Esophagus (tissue), 2 donors: ENCODE measurements at regions not wholly inside any gene's neighbourhood (a gene's known extent, or its start where the extent isn't known, plus 50 kb on each side); places are given as distances from the start of the nearest gene placed in this dataset.

Experiments used
- H3K27ac ChIP-seq, 2 donors: one replicate each; pipeline ENCODE4 v1.5.1; 2013; ENCODE audit warnings: low read depth in 2 of 2, mild to moderate bottlenecking in 2 of 2, inconsistent platforms in 1 of 2, low read length in 1 of 2, moderate library complexity in 1 of 2
- H3K27me3 ChIP-seq, 2 donors: one replicate each; pipeline ENCODE4 v1.6.1; 2013; ENCODE audit warnings: low read length in 2 of 2, control low read depth in 1 of 2, mild to moderate bottlenecking in 1 of 2; ENCODE audit not compliant: insufficient read depth in 2 of 2, control insufficient read depth in 1 of 2
- H3K36me3 ChIP-seq, 2 donors: one replicate each; pipeline ENCODE4 v1.6.1; 2013; ENCODE audit warnings: low read length in 1 of 2; ENCODE audit not compliant: control insufficient read depth in 2 of 2, insufficient read depth in 2 of 2
- H3K4me1 ChIP-seq, 2 donors: one replicate each; pipeline ENCODE4 v1.6.1; 2013; ENCODE audit warnings: low read length in 1 of 2; ENCODE audit not compliant: control insufficient read depth in 2 of 2, insufficient read depth in 2 of 2
- H3K4me3 ChIP-seq, 2 donors: one replicate each; pipeline ENCODE4 v1.5.1; 2013; ENCODE audit warnings: low read length in 2 of 2, mild to moderate bottlenecking in 2 of 2, low read depth in 1 of 2, moderate library complexity in 1 of 2
- H3K9me3 ChIP-seq, 2 donors: one replicate each; pipeline ENCODE4 v1.6.1; 2013; ENCODE audit warnings: mild to moderate bottlenecking in 2 of 2, low read depth in 1 of 2, low read length in 1 of 2, moderate library complexity in 1 of 2; ENCODE audit not compliant: control insufficient read depth in 2 of 2, insufficient read depth in 1 of 2
- WGBS, 2 donors: extraction: QIAGEN DNeasy Blood & Tissue Kit; methylation state at CpG; one replicate each; pipeline ENCODE4 v1.1.7; 2013; 5-methylcytosine and 5-hydroxymethylcytosine counted together
- donor health status: healthy with polysubstance abuse.
- donor health status: Bipolar disorder and iron deficiency.

- no peak overlapping the region for H3K27ac ChIP-seq
- no peak overlapping the region for H3K4me3 ChIP-seq
- H3K36me3 ChIP-seq: no peaks in the 10 kb centered on the region
- WGBS, 2 donors: 77 to 82% methylated on average over 6 of the region's 6 CpGs
- H3K27me3 ChIP-seq: no peaks in the 10 kb centered on the region
- peaks cover 0 to 3% of the 10 kb centered on the region in 2 donors for H3K9me3 ChIP-seq
- H3K4me1 ChIP-seq: peaks cover 0 to 2% of the 10 kb centered on the region in 2 donors
Measured at GRCh38 chr20:48407710-48408109, 420.1 kb downstream of the PREX1 start.

- Histone ChIP-seq H3K4me1 (peaks cover 0 to 2% of the 10 kb centered on the region in 2 donors), H3K27ac (no peak overlapping the region), H3K36me3 (no peaks in the 10 kb centered on the region), H3K27me3 (no peaks in the 10 kb centered on the region), H3K9me3 (peaks cover 0 to 3% of the 10 kb centered on the region in 2 donors), H3K4me3 (no peak overlapping the region)
- WGBS, 2 donors: 48 to 68% methylated on average over 5 of the region's 5 CpGs
Measured at GRCh38 chr20:48406912-48407340, 420.9 kb downstream of the PREX1 start.

- Histone ChIP-seq H3K4me3 (no peak overlapping the region), H3K27ac (no peak overlapping the region), H3K9me3 (peaks cover 0 to 3% of the 10 kb centered on the region in 2 donors), H3K27me3 (no peaks in the 10 kb centered on the region), H3K4me1 (peaks cover 0 to 2% of the 10 kb centered on the region in 2 donors), H3K36me3 (no peaks in the 10 kb centered on the region)
- 69 to 71% methylated on average over 4 of the region's 4 CpGs for WGBS, 2 donors
Measured at GRCh38 chr20:48406498-48406897, 421.3 kb downstream of the PREX1 start.

- 72 to 77% methylated on average over 13 of the region's 13 CpGs for WGBS, 2 donors
- Histone ChIP-seq H3K27me3 (no peaks in the 10 kb centered on the region), H3K4me3 (no peak overlapping the region), H3K4me1 (peaks cover 0 to 2% of the 10 kb centered on the region in 2 donors), H3K9me3 (peaks cover 0 to 3% of the 10 kb centered on the region in 2 donors), H3K36me3 (no peaks in the 10 kb centered on the region), H3K27ac (no peak overlapping the region)
Measured at GRCh38 chr20:48405909-48406308, 421.9 kb downstream of the PREX1 start.

GRCh38 chr20:48404598-48404997 is 423.2 kb downstream of the PREX1 start:
- 78 to 81% methylated on average over 5 of the region's 5 CpGs for WGBS, 2 donors
- Histone ChIP-seq H3K9me3 (peaks cover 0 to 3% of the 10 kb centered on the region in 2 donors), H3K4me1 (no peaks in the 10 kb centered on the region), H3K4me3 (no peak overlapping the region), H3K27ac (no peak overlapping the region), H3K36me3 (no peaks in the 10 kb centered on the region), H3K27me3 (no peaks in the 10 kb centered on the region)

- 81 to 83% methylated on average over 7 of the region's 7 CpGs for WGBS, 2 donors
- H3K27ac ChIP-seq: no peak overlapping the region
Measured at GRCh38 chr20:48403167-48403761, 424.5 kb downstream of the PREX1 start.

GRCh38 chr20:48401359-48401758 is 426.4 kb downstream of the PREX1 start:
- Histone ChIP-seq H3K4me1 (no peaks in the 10 kb centered on the region), H3K36me3 (no peaks in the 10 kb centered on the region), H3K9me3 (no peaks in the 10 kb centered on the region), H3K27ac (no peak overlapping the region), H3K4me3 (no peak overlapping the region), H3K27me3 (no peaks in the 10 kb centered on the region)
- WGBS, 2 donors: 79 to 81% methylated on average over 6 of the region's 6 CpGs

More at GRCh38 chr20:48403167-48403761, 424.5 kb downstream of the PREX1 start:
- H3K27me3 ChIP-seq: no peaks in the 10 kb centered on the region
- no peaks in the 10 kb centered on the region for H3K4me1 ChIP-seq
- no peaks in the 10 kb centered on the region for H3K9me3 ChIP-seq
- H3K36me3 ChIP-seq: no peaks in the 10 kb centered on the region
- no peak overlapping the region for H3K4me3 ChIP-seq

- 83 to 89% methylated on average over 8 of the region's 8 CpGs for WGBS, 2 donors
- H3K36me3 ChIP-seq: no peaks in the 10 kb centered on the region
- H3K27me3 ChIP-seq: no peaks in the 10 kb centered on the region
- H3K4me1 ChIP-seq: peaks cover 0 to 3% of the 10 kb centered on the region in 2 donors
- no peak overlapping the region for H3K4me3 ChIP-seq
- no peaks in the 10 kb centered on the region for H3K9me3 ChIP-seq
- no peak overlapping the region for H3K27ac ChIP-seq
Measured at GRCh38 chr20:48400009-48400408, 427.8 kb downstream of the PREX1 start.

- WGBS, 2 donors: 74 to 86% methylated on average over 14 to 16 of the region's 16 CpGs
- H3K4me1 ChIP-seq: peaks cover 0 to 3% of the 10 kb centered on the region in 2 donors
- no peaks in the 10 kb centered on the region for H3K9me3 ChIP-seq
- H3K36me3 ChIP-seq: no peaks in the 10 kb centered on the region
- H3K27ac ChIP-seq: no peak overlapping the region
- no peak overlapping the region for H3K4me3 ChIP-seq
- no peaks in the 10 kb centered on the region for H3K27me3 ChIP-seq
Measured at GRCh38 chr20:48398506-48399449, 429.0 kb downstream of the PREX1 start.
